HG03159 (cell line): ENCODE measurements at regions not wholly inside any gene's neighbourhood (a gene's known extent, or its start where the extent isn't known, plus 50 kb on each side); places are given as distances from the start of the nearest gene placed in this dataset.
A peak's percentile ranks its signal among the peaks of the same experiment; 100 is the strongest.
"Not testable (repeated sequence)": the region's sequence is repeated elsewhere in the genome, so short reads cannot be mapped to it uniquely, and the experiment has no call there.

ENCODE experiments used
- ATAC-seq: cut with Tn5 transposase; IDR thresholded peaks from one replicate; pipeline ENCODE4 v1.9.1; 2021; ENCODE audit warnings: mild to moderate bottlenecking, moderate library complexity; ENCODE audit not compliant: unreplicated experiment

DNA sequence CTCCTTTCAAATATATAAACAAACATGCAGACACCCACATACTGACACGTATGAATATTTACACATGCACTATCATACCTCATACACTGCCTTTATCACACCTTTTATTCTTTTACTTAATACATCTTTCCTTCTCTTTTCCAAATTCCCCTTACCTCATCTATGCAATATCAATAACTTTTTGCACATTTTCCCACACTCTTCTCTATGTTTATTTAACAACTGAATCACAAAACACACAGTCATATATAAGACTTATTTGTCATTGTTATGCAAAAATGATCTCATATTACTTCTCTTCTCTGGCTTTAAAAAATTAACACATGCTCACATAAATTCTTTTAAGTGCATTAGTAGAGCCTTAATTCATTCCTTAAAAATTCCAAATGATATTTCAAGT is 461.4 kb downstream of the DIPK2A start:
- ATAC-seq = no peak

DNA sequence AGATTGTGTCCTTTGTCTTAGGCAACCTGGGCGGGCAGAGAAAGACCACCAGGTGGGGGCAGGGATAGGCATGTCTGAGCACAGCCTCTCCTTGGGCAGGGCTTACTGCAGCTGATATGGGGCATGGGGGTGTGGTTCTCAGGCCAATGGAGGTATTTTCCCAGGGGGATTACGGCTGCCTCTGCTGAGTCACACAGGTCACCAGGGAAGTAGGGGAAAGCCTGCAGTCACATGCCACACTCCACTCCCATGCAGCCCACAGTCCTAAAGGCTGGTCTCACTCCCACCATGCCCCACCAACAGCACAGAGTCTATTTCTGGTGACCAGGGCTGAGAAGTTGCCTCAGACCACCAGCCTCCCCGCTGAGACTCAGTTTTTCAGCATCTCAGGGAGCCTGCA is 466.4 kb downstream of the DIPK2A start:
- ATAC-seq = peak; percentile 43

DNA sequence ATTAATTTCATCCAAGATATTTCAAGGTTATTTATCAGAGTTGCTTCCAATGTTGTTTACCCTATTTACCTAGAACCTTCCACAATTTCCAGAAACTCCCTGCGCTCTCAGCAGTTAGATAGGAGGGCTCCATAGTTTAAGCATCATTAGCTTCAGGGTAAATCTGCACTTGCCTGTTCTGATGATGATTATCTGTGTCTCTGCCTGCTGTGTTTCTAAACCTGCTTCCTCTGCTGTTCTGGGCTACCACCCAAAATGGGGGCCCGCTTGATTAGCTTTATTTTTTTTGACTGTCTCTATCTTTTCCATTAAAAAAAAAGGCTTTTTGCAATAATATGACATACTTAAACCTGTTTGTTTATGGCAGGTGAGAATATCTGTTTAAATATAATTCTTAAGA is 472.4 kb downstream of the DIPK2A start:
- no peak for ATAC-seq

DNA sequence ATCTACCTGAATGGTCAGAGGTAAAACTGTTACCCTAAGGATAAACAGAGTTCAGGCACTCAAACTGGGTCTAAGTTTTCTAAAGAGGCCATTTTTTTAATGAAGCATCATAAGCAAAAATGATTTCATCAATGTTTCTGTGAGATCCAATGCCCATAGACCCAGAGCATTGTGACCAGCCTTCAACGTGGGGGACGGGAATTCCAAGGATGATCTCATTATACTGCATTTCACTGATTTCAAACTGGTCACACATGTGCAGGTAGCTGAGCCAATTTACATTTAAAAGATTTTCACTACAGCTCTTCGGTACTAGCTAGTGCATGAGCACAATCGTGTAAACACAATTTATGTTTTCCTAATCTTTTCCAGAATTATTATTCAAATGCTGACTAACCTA is 472.9 kb downstream of the DIPK2A start:
- ATAC-seq = no peak

DNA sequence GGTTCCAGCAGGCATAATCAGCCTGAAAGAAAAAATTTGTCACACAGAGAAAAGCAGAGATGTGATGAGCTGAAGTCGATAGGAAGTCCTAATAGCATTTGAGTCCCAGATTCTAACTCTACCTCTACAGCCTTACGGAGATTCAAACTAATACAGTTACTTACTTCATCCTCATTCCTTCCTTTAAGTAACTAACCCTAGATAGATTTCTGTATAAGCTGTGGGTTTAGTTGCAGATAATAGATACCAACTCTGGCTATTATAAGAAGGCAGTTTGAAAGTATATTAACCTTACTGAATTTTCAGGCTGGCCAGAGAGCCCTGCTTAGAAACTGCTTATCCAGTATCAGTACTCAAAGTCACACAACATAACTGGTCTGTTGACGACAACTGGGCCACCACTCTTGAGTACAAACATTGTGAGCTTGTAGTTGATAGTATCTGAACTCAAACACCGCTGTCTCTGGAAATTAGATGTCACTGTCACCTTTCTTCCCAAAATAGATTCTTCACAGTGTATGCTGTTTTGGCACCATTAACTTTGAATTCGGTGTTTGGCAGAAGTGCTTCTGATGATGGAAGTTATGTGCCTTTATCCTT is 484.3 kb downstream of the DIPK2A start:
- ATAC-seq = no peak

DNA sequence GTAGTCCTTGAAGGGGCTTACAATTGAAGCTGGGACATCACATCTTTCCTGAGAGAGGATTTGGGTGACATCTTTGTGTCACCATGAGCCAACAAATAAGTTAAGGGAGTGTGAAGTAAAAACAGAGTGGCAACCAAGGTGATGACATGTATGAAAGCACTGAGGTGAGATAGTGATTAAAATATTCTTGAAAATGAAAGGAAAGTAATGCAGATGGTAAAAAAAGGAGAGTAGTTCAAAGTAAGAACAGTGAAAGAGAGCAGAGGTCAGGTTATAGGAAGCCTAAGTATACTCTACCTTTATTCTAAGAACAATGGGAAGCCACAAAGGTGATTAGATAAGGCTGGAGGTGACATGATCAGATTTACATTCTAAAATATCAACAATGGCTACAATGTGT is 486.1 kb downstream of the DIPK2A start:
- ATAC-seq = no peak

DNA sequence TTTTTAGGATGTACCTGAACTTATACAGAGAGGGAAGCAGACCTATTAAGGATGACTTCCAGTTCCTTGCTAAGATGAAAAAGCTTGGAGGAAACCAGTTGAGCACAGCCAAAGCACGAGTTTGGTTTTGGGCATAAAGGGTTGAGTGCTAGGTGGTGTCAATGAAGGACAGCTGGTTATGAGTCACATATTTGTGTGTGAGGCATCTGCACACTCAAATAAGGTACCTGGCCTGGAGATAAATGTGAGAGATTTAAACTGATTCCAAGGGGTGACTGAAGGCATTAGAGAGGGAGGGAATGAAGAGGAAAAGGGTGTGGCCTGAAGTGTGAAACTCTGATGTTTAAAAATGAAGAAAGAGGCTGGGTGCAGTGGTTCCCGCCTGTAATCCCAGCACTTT is 486.7 kb downstream of the DIPK2A start:
- ATAC-seq = no peak

DNA sequence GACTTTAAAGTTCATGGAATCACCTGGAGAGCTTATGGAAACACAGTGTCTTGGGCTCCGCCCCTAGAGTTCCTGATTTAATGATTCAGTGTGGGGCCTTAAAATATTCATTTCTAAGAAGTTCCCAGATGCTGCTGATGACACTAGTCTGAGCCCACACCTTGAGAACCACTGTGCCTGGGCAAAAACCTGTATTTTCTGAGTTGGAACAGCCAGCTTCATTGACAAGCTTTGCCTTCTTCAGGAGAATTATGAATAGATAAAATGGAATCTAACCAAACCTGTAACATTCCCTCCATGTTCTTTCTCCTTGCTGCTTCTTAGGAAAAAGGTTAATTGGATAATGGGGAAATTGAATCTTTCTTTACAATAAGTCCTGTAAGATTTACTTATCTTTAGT is 490.7 kb downstream of the DIPK2A start:
- no peak for ATAC-seq

DNA sequence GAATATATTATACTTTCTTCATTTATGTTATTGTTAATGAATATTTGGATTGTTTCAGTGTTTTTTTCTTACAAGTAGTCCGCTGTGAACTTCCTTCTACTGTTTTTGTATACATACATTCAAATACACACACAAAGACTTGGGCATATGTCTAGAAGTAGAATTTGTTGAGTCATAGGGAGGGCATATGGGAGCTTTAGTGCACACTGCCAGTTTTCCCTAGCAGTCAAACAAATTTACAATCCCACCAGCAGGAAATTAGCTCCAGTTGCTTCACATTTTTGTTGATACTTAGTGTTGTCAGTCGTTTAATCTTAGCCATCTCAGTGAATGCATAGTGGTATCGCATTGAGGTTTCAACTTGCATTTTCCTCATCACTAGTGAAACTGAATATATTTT is 492.3 kb downstream of the DIPK2A start:
- no peak for ATAC-seq

DNA sequence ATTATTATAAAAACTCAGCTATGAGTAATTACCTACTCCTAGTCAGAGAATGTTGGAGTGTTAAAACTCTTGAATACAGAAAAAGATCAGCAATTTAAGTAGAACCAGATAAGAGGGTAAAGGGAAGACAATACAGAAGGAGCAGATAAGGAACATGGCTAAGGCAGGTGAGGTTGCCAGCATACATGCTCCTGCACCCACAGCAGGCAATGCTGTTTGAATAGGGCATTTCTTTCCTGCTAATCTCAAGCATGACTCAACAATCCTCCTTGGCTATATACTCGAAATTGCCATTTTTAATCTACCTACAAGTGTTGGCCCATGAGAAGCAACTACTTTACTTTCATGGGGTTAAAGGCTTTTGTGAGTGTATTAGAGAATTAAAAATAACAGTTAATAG is 494.5 kb downstream of the DIPK2A start:
- ATAC-seq = no peak

DNA sequence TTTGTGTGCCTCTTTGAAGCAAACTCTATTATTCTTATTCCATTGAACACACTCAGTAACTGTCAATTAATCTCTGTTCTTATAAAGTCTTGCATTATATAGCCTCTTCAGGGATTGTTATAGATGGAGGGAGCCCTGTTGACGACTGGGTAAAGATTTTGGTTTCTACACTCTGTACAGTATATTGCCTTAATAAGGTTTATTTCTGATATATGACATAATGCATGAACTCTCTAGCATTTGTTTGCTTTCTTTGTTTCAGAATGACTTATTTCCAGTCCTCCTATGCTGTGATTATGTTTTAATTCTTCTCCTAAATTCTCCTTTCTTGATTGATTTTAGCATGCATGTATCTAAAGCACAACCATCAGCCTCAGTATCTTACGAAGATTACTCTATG is 494.9 kb downstream of the DIPK2A start:
- ATAC-seq = no peak

DNA sequence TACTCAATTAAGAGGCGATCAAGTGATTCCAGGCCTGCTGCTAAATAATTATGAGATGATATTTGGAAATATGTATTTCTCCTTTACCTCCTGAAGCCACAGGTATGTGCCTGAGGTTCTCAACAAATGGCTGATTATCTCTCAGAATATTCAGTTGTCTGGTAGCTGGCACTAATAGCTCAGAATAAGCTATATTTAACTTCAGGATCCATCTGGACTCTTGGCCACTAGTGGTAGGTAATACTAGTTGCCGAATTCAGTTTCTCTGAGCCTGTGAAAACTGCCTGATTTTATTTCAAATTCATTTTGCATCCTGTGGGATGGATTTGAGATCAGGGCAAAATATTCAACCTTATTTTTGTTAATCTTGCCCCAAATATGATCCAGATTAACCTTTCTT is 499.0 kb downstream of the DIPK2A start:
- ATAC-seq = no peak

DNA sequence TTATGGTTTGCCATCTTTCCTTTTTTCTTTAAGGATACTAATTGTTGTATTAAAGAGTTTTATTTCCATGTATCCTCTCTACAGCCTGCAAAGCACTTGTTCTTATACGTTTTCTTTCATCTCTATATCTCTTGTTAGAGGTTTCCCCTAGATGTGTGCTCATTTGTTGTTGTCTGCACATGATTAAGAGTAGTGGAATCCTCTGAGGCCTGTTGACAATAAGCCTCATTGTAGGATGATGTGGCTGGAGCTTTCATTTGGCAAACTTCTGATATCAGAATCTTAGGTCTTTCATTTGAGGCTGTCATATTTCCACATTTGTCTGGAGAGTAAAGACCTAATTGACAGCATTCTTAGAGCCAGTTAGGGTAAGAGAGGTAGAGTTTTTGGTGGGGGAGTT is 506.0 kb downstream of the DIPK2A start:
- ATAC-seq = no peak

DNA sequence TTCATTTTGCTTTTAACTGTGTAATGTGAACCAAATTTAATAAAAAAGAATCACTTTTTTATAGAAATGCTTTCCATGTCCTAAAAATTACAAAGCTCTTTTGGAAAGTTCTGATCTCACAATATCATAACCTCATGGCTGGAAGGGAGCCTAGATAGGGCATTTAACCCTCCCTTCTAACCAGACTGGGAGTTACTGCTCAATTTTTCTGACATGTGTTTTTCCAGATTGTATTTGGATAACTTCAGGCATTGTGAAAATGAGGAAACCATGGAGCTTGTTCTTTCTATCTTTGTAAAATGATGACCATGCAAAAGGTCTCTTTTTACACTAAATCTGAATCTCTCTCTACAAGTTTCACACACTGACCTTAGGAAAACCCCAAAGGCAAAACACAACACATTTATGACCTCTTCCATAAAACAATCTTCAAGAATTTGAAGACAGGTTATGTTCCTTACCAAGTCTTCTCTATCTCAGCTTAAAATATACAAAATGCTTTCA is 508.8 kb downstream of the DIPK2A start:
- no peak for ATAC-seq

DNA sequence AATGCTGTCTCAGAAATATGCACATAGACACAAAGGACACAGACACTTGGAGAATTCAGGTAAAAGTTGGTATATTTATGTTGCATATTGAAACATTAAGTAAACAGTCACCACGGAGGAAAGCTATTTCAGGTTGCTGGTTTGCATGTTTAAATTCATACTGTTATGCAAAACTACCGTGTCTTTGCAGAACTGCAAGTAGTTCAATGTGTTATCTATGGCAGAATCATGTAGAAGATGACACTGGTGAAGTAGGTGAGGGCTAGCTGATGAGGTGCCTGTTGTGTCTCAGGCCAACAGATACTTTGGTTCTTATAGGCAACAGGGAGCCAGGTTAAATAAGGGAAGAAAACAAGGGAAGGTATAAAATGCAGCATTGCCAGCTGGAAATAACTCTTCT is 511.3 kb downstream of the DIPK2A start:
- no peak for ATAC-seq

DNA sequence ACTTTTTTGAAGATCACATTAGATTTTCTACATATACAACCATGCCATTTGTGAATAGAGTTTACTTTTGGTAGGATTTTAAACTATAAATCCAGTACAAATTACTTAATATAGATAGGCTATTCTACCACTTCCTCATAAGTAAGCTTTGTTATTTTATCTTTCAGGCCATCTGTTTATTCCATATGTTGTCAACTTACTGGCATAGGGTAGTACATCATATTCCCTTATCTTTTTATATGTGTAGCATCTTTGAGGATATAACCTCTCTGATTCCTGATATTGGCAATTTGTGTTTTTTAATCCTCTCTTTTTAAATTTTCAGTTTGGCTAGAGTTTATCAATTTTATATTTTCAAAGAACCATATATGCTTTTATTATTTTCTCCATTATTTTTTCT is 515.4 kb downstream of the DIPK2A start:
- no peak for ATAC-seq

DNA sequence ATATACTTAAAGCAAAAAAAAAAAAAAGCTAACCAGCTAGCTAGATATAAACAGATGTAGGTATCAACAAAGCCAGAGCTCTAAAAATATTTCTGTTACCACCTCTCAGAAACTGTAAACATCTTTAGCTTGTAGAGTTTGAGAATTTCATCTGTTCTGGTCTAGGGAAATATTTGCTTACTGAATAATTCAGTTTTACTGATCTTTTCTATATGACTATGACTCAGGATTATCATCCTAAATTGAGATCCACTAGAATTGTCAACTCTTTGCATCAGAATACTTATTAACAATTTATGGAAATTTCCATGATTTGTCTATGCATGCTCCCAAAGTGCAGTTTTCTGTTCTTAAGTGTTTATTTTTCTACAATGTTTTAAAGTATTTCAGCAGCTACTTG is 517.3 kb downstream of the DIPK2A start:
- no peak for ATAC-seq

DNA sequence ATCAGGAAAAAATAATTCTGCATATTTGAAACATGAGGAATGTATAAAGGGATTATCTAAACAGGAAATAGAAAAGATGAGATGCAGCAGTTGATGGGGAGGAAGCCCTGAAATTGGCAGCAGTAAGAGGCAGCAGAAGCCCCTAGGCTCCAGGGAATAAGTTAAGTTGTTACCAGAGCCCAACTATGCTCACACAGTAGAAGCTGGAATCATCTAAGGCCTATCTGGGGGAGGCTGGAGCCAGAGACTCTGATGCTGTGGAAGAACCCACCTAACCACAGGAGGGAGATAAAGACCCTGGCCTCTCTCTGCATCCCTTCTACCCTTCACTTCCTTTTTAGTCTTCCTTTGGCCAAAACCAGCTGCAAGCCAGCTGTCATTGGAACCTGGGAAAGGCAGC is 519.7 kb downstream of the DIPK2A start:
- ATAC-seq = no peak

DNA sequence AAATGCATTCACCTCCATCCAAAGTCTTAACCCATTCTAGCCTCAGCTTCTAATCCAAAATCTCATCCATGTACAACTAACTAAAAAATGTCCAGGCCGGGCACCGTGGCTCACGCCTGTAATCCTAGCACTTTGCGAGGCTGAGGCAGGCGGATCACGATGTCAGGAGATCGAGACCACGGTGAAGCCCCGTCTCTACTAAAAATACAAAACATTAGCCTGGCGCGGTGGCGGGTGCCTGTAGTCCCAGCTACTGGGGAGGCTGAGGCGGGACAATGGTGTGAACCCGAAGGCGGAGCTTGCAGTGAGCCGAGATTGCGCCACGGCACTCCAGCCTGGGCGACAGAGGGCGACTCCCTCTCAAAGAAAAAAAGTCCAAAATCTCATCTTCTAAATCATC is 523.0 kb downstream of the DIPK2A start:
- ATAC-seq = not testable (repeated sequence)

DNA sequence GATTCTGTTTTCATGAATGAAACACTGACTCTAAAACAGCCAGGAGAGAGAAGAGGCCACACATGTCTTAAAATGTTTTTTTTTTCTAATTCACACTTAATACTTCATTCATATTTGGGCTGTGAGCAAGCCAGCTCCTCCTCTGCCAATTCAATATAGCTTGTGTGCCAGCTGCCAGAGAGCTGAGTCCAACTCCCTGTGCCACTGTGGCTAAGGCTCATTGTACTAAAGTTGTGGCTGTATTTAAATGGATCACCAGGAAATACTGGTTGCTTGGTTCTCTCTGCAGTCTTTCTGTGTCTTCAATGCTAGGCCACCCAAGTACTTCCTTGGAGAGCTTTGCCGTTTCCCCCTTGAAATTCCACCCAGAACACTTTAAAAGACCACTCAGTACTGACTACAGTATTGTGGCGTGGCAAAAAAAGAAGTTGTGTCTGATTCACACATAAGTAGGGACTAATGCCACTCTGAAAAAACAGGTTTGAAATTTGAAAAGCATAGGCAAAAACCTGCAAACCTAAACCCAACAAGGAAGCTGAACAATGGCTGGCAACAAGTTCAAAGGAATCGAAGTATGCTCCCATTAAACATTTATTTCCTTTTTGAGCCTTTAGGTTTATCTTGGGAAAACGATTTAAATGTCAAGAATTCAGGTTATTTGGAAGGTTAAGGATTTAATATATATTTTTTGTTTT is 524.7 kb downstream of the DIPK2A start:
- ATAC-seq = no peak

DNA sequence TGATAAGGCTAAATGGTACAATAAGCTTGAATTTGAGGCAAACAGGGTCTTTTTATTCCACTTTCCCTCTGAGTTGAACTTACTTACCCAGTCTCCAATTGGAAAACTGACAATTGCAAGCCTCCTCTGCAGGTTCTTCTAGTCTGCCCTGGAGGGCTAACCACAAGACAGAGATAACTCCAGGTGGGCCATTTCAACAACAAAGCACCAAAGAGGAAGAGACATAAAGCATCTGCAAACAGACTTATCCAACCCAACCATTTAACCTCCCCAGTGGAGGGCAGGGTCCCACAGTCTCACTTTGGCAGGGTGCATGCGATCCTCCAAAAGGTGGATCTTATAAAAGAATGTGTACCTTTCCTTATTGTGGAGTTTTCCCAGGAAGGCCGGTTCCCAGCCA is 525.8 kb downstream of the DIPK2A start:
- ATAC-seq = no peak

DNA sequence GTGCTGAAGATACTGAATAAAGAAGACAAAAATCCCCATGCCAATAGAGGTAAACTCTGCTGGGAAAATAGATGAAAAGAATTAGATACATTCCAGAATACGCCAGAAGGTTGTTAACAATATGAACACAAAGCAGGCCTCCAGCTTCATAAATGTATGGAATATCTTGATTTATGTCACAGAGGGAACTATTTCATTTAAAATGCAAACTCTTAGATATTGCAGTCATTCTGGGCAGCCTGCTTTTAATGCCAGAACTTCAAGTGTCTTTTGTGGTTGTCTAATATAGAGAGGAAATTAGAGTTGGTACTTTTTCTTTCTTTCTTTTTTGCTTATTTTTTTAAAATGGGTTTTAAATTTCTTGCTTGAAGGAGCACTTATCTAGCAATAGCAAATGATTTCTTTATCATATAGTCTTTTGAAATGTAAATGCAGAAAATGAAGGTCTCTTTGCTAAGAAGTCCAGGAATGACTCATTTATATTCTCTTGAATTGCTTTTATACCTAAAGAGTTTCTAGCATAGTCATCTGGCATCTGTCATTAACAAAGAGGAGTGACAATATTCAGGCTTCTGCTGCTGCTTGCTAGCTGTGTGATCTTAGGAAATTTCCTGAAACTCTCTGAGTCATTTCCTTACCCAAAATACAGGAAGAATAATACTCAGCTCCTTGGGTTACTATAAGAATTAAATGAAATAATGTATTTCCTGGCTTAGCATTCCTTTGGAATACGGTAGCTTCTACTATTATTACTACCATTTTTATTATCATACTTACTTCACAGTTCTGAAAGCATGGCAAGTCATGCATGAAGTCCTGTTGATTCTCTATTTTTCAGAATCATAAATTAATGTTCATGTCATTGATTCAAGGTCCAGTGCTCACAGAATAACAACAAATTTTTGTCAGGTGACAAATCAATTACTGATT is 527.6 kb downstream of the DIPK2A start:
- no peak for ATAC-seq
